Left renal pelvis (tissue), 4 donors: ENCODE measurements at regions not wholly inside any gene's neighbourhood (a gene's known extent, or its start where the extent isn't known, plus 50 kb on each side); places are given as distances from the start of the nearest gene placed in this dataset.
"Not testable (repeated sequence)": the region's sequence is repeated elsewhere in the genome, so short reads cannot be mapped to it uniquely, and the experiment has no call there.

Experiments used
- DNase-seq, 4 donors: peaks; one replicate each; pipeline ENCODE4 v3.0.0-alpha.2; 2013; ENCODE audit warnings: low read depth in 4 of 4, low spot score in 3 of 4

DNA sequence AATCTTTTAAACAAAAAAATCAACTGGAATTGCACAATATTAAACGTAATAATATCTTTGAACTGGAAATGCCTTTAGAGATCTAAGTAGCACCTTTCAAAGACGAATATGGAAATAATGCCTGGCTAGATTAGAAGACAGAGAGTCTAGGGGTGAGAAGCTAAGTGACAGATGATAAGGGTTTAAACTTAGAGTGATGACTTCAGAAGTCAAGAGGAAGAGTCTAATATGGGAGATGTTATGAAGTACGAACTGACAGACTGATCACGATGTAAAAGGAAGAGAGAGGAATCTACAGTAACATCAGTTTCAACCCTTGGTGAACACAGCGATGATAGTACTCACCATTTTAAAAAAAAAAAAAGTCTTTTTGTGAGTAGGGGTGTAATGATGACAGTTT is 57.9 kb downstream of the HINT1 start:
- no peak for DNase-seq

DNA sequence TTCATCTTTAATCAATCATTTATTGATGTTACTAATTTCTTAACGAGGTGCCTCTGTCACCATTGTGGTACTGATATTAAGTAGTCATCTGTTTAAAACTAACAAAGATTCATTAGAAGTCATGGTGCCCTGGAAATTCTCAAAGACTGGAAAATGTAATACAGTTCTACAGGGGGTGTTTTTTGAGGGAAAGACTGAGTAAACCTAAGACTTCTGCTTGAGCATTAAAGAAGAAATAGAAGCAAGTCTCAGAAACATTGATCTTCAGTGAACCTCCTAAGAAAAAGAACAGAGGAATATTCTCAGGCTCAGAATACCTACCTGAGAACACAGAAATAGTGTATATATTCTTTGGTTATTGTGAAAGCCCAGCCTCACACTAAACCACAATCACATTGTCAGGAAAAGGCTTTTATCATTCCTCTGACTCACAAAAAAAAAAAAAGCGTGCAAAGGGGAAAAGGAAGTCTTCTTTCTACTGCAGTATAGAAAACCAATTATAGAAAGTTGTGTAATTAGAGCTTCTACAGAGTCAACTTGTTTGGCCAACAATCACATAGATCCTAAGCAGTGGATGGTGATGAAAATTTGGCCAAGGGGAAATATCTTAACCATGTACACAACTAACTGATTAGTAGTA is 60.8 kb downstream of the HINT1 start:
- no peak for DNase-seq

GRCh38 chr5:131096774-131097710 is 68.0 kb downstream of the HINT1 start:
- no peak for DNase-seq

DNA sequence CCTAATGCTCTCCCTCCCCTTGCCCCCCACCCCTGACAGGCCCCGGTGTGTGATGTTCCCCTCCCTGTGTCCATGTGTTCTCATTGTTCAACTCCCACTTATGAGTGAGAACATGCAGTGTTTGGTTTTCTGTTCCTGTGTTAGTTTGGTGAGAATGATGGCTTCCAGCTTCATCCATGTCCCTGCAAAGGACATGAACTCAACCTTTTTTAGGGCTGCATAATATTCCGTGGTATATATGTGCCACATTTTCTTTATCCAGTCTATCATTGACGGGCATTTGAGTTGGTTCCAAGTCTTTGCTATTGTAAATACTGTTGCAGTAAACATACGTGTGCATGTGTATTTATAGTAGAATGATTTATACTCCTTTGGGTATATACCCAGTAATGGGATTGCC is 69.5 kb downstream of the HINT1 start:
- DNase-seq, result not testable (repeated sequence)

GRCh38 chr5:131084436-131084835 is 80.6 kb downstream of the HINT1 start:
- DNase-seq, result no peak

DNA sequence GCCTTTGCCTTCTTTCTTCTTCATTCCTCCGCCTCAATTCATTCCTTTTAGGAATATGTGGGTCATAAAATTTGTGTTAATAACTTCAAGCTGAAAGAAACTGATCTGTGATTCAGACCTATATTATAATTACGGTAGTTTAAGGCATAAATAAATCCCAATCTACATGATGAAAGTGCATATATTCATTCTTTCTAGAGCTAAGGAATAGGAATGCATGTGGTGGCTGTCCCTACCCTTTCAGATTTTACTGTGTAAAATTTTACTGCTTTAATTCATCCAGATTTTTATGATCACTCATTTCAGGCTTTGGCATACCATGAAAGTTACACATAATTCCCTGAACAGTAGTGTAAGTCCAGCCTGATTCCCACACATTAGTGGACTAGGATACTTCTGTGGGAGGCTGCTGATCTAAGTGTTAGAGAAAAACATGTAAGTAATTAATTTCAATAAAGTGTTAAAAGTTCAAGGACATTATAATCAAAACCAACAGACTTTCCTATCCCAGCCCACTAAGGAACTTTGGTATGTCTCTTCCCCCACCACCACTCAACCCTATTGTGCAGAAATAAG is 83.1 kb downstream of the HINT1 start:
- no peak for DNase-seq

DNA sequence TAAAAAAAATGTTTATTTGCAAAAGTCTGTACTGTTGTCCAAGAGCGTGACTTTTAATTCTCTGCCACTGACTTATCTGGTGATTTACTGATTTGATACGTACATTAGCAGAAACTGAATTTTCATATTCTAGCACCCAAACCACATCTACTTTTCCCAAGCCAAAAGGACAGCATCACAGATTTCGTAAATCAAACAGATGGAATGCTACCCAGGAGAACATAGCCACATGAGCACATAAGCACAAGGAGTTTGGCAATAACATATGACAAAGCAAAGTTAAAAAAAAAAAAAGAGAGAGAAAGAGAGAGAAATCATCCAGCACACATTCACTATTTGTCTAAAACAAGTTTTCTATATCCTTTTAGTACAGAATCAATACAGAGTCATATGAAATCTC is 83.7 kb downstream of the HINT1 start:
- DNase-seq, result no peak

GRCh38 chr5:131079232-131079631 is 85.8 kb downstream of the HINT1 start:
- no peak for DNase-seq

- DNase-seq, result no peak
Observed at GRCh38 chr5:131068893-131069643, 96.0 kb downstream of the HINT1 start.

- DNase-seq, result no peak
Observed at GRCh38 chr5:131068076-131068475, 97.0 kb downstream of the HINT1 start.

- no peak for DNase-seq
Observed at GRCh38 chr5:131067636-131068035, 97.4 kb downstream of the HINT1 start.

GRCh38 chr5:131064669-131065371 is 100.2 kb downstream of the HINT1 start:
- DNase-seq, result no peak

DNA sequence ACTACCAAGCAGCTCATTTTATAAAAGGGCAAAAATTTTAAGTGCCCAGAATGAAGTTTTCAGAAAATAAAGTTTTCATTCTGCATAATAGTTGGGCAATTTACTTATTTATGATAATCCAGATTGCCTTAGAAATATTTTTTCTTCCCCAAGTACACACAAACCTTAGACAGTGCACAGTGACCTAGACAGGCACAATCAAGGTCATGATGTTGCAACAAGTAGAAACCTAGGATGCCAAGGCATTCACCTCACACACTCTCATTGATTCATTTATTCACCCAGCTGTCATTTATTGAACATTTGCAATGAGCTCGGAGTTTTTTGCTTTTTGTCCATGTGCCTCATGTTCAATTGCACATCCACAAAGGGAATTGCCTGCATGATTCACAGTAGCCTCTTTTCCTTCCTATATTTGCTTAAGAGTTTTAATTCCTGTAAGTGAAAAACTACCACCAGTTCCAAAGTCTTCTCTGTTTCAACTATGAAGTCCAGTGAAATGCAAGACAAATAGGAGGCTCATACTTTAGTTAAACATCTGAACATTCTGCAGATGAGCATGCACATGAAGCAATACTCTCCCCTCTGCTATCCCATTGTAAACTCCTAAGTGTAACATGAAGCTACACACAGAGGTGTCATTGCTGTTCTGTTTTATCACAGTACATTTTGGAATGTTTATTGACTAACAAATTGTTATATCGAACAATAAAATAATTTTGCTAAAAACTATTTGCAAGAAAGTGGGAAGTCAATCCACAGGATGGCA is 122.9 kb downstream of the HINT1 start:
- DNase-seq, result no peak

GRCh38 chr5:131023498-131023865 is 141.6 kb downstream of the HINT1 start:
- no peak for DNase-seq

GRCh38 chr5:131022811-131023497 is 142.1 kb downstream of the HINT1 start:
- DNase-seq, result no peak

DNA sequence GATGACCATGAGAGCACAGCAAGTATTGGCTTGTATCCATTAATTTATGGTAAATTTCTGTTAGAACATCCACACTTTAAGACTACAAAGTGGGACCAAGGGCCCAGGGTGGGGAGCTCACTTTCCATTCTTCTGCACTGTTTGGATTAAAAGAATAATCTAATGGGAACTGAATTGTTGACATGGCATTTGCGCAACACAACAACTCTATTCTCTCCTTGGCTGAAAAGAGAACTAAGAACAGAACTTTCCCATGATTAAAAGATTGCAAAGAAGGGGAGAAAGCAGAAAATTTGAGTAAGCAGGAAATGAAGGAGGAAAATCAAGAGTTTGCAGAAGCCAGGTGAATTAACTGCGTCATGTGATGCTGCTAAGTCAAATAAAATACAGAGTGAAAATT is 143.4 kb downstream of the HINT1 start:
- no peak for DNase-seq

GRCh38 chr5:131019601-131020315 is 145.3 kb downstream of the HINT1 start:
- DNase-seq, result no peak

- DNase-seq, result no peak
Observed at GRCh38 chr5:131019111-131019510, 145.9 kb downstream of the HINT1 start.
